HG03108 (cell line): ENCODE measurements at regions not wholly inside any gene's neighbourhood (a gene's known extent, or its start where the extent isn't known, plus 50 kb on each side); places are given as distances from the start of the nearest gene placed in this dataset.

ENCODE experiments used
- ATAC-seq: cut with Tn5 transposase; IDR thresholded peaks from one replicate; pipeline ENCODE4 v1.9.1; 2021; ENCODE audit warnings: moderate library complexity; ENCODE audit not compliant: unreplicated experiment

DNA sequence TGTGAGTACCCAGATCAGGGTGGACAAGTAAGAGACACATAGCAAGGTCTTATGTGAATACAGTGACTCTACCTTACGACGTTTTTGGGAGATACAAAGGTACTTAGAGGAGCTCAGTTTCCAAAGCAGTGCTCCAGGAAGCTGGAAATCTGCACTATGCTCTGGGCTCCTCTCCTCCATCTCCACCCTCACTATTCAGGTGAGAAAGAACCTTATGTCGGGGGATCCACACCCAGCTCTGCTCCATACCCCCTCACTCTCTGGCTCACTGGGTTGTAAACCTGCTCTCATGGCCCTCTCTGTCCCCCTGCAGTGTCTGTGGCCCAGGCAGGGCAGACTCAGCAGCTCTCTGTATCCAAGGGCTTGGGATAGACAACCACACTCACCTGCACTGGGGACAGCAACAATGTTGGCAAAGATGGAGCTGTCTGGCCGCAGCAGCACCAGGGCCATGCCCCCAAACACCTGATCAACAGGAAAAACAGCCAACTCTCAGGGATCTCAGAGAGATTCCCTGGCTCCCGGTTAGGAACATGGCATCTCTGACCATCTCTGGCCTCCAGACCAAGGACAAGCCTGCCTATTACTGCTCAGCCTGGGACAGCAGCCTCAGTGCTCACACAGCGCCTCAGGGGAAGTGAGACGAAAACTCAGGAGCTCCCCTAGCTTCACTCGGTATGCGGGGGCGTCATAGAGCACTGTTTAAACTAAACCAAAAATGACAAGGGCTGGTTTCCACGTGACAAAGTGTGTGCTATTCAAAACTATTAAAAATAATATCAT lies 60.9 kb upstream of the TOP3B start:
- ATAC-seq, result no peak

DNA sequence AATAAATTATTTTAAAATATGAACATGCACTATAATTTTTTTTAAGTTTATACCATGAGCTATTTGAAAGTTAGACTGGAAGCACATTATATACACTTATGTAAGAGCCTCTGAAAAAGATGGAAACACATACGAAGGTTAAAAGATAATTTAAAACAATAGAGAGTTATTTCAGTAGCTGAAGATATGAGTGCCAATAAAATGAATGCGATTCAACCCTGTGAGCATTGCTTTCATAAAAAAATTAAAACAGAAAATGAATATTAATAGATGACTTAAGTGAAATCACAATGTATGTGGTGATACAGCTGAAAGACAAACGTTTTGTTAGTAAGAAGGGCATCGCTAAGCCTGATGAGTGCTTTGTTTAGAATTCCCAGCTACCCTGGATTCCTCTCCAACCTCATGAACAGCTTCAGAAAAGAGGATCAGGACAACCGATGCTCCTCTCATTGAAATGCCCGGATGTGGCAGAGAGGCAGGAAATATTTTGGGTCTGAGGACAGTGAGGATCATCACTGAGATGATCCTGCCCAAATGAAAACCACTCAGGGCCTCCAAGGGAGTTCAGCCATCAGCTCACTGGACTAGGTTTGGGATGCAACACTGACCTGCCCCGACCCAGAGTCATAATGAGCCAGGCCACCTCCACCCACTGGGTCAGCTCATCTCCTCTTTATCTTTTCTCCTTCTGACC lies 60.2 kb upstream of the TOP3B start:
- no peak for ATAC-seq

DNA sequence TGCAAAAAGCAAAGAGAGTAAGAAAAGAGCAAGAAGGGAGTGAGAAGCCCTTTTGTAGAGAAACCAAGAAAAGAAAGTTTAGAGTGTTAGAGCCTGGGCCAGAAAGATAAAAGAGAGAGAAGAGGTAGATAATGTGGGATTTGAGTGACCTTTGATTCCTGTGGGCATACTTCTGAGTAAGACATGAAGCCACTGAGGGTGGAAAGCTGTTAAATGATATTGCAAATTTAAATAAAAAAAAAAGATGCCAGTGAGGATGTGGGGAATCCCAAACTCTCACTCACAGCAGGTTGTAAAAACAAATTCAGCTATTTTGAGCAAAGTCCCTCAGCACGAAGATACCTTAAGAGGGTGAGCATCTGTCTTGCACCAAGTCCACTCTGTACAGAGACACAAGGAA lies 59.4 kb upstream of the TOP3B start:
- ATAC-seq, result no peak

DNA sequence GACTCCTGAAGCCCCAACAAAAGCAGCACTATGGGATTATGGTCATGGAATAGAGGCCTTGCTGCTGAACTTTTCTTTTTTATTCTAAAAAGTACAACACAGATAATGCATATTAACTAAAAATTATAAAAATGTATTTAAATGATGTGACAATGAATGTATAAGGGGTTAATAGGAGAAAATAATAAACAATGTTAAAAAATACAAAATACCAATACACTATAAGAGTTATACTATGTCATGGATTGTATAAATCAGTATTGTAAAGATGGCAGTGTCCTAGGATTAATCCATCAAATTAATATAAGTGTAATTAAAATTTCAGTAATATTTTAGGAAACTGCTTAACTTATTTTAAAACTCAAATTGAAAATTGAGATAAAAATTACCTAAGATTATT lies 58.3 kb upstream of the TOP3B start:
- ATAC-seq, result no peak

DNA sequence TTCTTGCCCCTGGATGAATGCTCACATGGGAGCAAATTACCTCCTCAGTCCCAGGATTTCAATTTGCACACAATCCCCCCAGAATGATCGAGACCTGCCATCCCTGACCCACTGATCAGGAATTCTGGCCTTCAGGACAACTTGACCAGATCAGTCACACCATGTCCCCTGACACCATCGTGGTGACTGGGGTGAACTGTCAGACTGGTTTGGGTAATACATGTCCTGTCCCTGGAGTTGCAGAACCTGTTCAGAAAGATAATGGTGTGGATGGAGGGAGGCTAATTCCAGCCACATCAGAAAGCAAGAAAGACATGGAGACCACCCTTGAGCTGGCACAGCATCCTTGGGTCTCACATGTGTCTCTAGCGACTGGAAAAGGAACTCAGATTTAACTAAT lies 57.9 kb upstream of the TOP3B start:
- no peak for ATAC-seq

DNA sequence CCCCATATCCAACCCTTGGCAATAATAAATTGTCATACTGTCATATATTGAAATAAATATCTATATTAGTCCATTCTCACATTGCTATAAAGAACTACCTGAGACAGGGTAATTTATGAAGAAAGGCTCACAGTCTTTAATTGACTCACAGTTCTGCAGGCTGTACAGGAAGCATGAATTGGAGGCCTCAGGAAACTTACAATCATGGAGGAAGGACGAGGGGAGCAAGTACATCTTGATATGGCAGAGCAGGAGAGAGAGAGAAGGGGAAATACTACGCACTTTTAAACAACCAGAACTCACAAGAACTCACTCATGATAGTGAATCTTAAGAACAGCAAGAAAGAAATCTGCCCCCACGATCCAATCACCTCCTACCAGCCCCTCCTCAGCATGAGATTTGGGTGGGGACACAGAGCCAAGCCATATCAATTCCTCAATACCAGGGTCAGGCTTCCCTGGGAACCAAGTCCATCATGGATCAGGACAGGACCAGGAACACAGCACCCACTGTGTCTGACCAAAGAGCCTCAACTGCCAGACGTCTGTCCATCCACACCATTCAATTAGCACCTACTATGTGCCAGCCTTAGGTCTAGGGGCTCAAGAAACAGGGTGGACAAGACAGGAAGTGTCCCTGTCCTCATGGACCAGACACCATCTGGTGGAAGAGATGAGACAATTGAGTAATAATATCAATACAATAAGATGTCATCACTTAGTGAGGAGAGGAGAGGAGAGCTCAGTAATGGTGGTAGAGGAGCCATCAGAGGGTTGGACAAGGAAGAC lies 56.9 kb upstream of the TOP3B start:
- ATAC-seq, result no peak

DNA sequence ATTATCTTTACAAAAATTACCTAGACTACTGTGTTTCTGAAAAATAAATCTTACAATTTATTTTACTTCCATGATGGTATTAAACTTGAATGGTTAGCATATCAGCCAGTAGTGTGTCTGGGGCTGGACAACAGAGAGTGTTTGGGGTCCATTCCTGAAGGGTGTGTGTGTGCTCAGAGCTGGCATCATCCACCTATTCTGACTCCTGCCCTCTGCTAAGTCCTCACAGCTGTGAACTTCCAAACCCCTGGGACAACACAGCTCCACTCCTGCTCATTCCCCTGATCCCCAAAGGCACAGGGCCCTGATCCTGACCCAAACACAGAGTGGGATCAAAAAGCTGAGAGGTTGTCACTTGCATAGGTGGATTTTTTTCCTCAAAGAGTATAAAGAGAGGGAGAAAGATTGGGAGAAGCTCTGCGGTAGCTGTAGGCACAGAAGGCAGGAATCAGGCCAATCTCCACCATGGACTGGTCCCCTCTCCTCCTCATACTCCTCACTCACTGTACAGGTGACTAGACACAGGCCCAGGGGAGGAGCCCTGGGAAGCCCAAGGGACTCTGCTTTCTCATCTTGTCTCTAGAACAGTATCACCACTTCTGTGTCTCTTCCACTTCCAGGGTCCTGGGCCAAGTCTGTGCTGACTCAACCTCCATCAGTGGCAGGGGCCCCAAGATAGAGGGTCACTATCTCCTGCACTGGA lies 55.7 kb upstream of the TOP3B start:
- ATAC-seq, result no peak

DNA sequence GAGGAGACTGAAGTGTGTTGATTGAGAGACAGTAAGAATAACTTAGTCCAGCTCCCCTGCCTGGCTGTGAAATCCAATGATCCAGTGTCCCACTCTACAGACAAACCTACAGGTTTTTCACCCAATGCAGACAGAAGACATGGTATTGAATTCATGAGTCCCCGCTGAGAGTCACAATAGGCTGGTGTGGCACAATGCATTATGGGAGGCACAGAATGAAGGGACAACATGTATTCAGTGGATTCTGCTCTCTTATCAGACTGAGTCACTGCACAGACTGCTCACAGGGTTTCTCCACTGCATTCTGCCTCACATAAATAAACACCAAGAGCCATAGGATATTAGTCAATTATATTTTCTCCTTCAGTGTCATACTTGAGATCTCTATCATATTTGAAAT lies 55.2 kb upstream of the TOP3B start:
- no peak for ATAC-seq

DNA sequence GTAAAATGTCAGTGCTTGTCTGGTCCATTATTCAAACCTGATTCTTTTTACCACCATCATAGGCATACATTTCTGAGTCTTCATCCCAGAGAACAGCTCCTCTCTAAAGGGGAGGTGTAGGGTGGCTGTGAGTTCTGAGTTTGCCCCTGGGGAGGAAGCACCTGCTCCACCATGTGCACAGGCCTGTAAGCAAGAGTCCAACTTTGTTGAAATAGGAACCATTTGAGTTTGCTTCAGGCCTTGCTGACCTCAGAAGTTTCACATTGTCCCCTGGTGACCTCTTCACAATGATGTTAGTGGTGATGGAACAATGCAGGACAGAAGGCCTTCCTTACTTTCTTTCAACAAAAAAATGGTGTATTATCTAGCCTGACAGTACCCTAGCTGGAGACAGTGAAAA lies 54.6 kb upstream of the TOP3B start:
- no peak for ATAC-seq

DNA sequence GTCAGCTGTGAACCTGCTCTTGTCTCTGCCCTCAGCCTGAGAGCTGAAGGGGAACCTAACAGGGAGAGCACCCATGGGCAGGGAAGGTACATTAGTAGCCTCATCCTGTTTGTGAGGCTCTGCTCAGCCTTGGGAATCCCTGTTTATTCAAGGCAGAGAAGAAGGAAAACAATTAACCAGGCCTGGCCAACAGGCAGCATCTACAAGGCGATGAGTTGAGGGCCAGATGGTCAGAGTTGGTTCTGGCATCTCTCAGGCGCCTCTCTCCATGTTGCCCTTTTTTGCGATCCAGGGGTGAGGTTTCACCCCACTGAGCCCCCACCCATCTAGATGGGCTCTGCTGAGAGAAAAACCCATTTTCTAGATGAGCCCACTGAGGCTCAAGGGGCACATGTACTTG lies 54.0 kb upstream of the TOP3B start:
- no peak for ATAC-seq

DNA sequence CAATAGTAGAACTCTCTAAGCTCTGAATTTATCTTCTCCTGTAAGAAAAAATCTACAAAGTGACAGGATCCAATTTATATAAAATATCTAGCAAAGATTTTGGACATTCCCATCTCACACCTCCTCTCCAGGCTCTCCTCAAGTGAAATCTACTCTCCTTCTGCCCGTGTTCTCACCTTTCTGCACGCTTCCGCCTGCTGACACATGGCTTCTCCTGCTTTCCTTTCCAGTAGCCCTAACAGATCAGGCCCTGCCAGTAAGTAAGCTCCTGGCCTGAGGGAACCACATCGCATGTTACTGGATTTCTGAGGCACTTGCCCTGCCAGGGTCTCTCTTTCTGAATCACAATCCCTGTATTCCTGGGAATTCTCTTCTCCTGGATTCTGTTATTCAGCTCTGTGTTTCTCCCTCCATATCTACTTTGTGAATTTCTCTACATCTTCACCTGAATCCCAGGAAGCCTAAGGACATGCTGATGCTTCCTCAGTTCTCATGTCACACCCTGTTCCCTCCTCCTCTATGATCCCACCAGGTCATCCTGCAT lies 53.3 kb upstream of the TOP3B start:
- ATAC-seq, result no peak

DNA sequence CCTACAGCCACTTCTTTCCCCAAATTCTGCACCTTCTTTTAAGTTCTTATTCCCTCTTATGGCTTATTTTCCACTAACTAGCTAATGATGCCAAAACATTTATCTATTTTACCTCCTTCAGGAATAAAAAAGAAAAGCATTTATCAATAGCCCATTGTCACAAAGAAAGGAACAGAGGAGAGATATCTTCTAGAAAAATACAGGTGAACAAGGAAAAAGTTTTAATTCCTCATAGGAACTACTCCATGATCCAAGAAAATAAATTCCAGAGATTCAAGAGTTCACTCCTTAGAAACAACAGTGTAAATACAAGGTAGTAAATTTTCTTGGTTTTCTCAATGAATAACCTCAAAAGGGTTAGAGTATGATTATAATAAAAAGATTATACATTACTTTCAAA lies 52.6 kb upstream of the TOP3B start:
- no peak for ATAC-seq

DNA sequence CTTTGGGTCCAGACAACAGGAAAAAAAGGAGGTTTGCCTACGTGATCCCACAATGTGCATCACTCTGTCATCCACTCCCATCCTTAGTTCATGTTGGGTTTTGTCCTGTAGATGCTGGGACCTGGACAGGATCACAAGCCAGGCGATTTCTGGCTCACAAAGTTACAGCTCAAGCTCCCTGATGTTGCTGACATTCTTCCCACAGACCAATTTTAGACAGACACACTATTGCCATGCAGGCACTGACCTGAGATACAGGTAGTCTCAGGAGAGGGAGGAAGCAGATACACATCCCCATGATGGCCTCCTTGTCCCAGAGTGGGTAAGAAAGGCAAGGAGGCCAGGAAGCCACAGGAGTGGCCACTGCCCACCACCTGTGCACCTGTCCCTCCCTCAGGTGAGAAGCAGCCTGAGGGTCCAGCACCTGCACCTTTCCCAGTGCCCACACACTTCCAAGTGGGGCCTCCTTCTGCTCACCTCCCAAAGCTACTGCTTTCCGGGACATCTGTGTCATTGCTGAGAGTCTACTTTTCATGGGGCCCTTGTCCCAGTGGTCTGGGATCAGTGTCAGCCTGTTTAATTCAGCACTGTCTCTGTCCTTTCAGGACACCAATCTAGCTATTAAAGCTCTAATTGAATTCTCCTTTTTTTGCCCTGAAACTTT lies 52.0 kb upstream of the TOP3B start:
- ATAC-seq, result no peak

DNA sequence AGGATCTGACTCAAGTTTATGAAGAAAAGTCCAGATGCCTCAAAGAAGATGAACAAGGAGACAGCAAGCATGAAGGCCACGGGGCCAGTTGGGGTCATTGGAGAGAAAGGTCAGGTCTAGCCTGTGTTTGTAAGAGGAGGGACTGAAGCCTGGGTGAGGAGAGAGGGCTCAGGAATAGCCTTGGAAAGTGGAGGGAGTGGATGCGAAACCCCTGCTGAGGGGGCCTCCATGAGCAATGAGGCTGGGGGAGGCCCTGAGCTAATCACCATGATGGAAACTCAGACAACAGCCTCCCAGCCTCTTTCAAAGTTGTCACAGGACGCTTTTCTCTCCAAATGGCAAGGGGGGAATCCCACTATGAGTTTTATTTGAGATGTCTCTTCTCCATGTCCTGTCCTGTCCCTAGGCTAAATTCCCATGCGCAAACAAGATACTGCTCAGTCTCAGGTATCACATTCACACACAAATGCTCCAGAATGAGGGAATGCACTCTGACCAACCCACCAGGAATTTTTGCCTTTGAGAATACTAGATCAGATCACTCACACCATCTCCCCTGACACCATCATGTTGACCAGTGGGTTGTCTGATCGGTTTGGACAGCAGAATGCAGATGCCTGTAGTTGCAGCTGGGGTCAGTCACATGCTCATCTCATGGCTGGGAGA lies 51.3 kb upstream of the TOP3B start:
- ATAC-seq, result no peak

DNA sequence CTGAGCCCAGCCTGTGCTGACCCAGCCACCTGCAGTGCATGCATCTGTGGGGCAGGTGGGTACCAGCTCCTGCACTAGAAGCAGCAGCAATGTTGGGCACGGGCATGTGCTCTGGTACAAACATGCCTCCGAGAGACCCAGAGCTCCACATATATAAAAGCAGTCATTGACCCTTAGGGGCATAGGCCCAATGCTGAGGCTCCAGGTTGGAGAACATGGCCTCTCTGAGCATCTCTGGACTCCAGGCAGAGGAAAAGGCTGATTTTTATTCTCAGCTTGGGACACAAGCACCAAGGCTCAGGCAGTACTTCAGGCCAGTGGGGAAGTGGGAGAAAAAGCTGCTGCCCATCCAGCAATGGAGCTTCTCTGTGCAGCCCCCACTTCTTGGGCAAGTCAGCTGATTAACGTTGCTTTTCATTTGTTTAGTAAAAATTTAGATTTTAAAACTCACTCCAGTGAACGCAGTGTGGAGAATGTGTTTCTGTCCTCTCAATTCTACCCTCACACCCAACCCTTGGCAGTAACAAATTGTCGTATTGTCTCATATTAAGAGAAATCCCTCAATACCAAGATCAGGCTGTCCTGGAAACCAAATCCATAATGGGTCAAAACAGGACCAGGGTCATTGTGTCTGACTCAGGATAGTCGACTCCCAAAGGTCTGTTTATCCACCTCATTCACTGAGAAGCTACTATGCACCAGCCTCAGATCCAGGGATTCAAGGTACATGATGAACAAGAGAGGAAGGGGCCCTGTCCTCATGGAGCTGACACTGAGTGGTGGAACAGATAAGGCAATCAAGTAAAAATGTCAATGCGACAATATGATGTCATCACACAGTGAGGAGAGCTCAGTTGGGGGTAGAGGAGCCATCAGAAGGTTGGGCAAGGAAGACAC lies 50.6 kb upstream of the TOP3B start:
- no peak for ATAC-seq

DNA sequence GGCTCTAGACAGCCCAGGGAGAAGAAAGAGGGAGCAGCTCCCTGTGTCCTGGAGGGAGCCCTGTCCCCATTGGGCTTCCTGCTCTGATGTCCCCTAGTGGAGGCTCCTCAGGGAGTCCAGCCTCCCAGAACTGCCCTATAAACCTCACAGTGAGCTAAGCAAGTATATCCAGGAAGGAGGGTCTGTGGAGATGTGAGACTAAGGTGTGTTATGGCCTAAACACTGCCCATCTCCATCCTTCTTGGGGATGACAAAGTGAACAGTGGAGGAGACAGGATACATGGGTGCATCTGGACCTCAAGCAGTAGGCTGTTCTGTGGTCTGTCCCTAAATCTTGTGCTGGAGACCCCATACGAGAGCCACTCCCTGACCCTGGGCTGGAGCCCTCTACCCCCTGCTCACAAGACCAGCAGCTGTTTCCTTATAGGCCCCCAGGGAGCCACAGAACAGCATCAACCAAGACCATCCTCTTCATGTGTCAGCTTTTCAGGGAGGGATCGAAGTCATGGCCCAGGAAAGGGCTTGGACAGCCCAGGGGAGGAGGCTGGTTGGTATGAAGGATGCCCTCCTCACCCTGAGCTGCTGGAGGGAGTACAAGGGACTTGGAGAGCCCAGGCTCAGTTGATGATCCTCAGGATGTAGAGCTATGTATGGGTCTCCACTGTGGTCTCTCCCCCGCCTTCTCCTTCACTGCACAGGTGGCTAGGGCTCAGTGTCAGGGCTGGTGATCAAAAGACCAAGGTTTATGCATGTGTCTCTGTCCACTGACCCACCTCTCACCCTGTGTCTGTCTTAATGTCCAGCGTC lies 49.7 kb upstream of the TOP3B start:
- no peak for ATAC-seq
